ENCODE measurements at regions not wholly inside any gene's neighbourhood (a gene's known extent, or its start where the extent isn't known, plus 50 kb on each side); places are given as distances from the start of the nearest gene placed in this dataset.

GRCh38 chr14:104323551-104324175 lies 185.3 kb downstream of the KIF26A start:
- Histone ChIP-seq H3K27me3 (peaks cover 0 to 33% of the 10 kb centered on the region in 2 donors), H3K9me3 (no peaks in the 10 kb centered on the region), H3K4me3 (no peak overlapping the region), H3K4me1 (no peaks in the 10 kb centered on the region), H3K27ac (no peak overlapping the region), H3K36me3 (no peaks in the 10 kb centered on the region)
- TF ChIP-seq CTCF (IDR thresholded peaks at IDR 0.05): no peak
- DNase-seq: peak in 1 of 2 donors; percentile 45
- intact Hi-C loops (cut with DNase I; ENCODE audit: low total_unique reads): no loop called here

GRCh38 chr14:104326848-104327247 lies 188.5 kb downstream of the KIF26A start:
- Histone ChIP-seq H3K4me3 (no peak overlapping the region), H3K4me1 (no peaks in the 10 kb centered on the region), H3K36me3 (no peaks in the 10 kb centered on the region), H3K9me3 (peaks cover 0 to 15% (median 8%) of the 10 kb centered on the region in 3 donors), H3K27ac (no peak overlapping the region), H3K27me3 (peaks cover 0 to 2% of the 10 kb centered on the region in 2 donors)
- intact Hi-C loops (cut with DNase I; ENCODE audit: low total_unique reads): no loop called here
- TF ChIP-seq CTCF (IDR thresholded peaks at IDR 0.05): no peak
- peak in 1 of 2 donors; percentile 32 for DNase-seq

- DNase-seq: no peak
- Histone ChIP-seq H3K27ac (no peak overlapping the region), H3K27me3 (no peaks in the 10 kb centered on the region), H3K9me3 (peaks cover 0 to 15% (median 15%) of the 10 kb centered on the region in 3 donors), H3K4me3 (no peak overlapping the region), H3K4me1 (no peaks in the 10 kb centered on the region), H3K36me3 (no peaks in the 10 kb centered on the region)
- TF ChIP-seq CTCF (IDR thresholded peaks at IDR 0.05): no peak
- intact Hi-C loops (cut with DNase I; ENCODE audit: low total_unique reads): no loop called here
Measured at GRCh38 chr14:104328607-104329006, 190.2 kb downstream of the KIF26A start.

GRCh38 chr14:104329793-104330192 lies 191.4 kb downstream of the KIF26A start:
- Histone ChIP-seq H3K4me1 (no peaks in the 10 kb centered on the region), H3K4me3 (no peak overlapping the region), H3K9me3 (peaks cover 0 to 15% (median 15%) of the 10 kb centered on the region in 3 donors), H3K27ac (no peak overlapping the region), H3K27me3 (peaks cover 0 to 7% of the 10 kb centered on the region in 2 donors), H3K36me3 (no peaks in the 10 kb centered on the region)
- intact Hi-C loops (cut with DNase I; ENCODE audit: low total_unique reads): no loop called here
- DNase-seq: no peak
- TF ChIP-seq CTCF (IDR thresholded peaks at IDR 0.05): no peak

- H3K4me1 ChIP-seq: no peaks in the 10 kb centered on the region
- DNase-seq: no peak
- H3K9me3 ChIP-seq: peaks cover 0 to 15% (median 15%) of the 10 kb centered on the region in 3 donors
- H3K36me3 ChIP-seq: no peaks in the 10 kb centered on the region
- H3K27ac ChIP-seq: no peak overlapping the region
- H3K4me3 ChIP-seq: no peak overlapping the region
- intact Hi-C loops (cut with DNase I; ENCODE audit: low total_unique reads): no loop called here
- peaks cover 0 to 18% of the 10 kb centered on the region in 2 donors for H3K27me3 ChIP-seq
- TF ChIP-seq CTCF (IDR thresholded peaks at IDR 0.05): no peak
Measured at GRCh38 chr14:104331871-104332605, 193.7 kb downstream of the KIF26A start.

Measured in tibial artery (tissue), 4 donors.